ENCODE measurements at regions not wholly inside any gene's neighbourhood (a gene's known extent, or its start where the extent isn't known, plus 50 kb on each side); places are given as distances from the start of the nearest gene placed in this dataset.

- Mint-ChIP-seq H3K27ac (no peak overlapping the region), H3K36me3 (ENCODE audit: low read depth) (no peaks in the 10 kb centered on the region), H3K4me3 (no peak overlapping the region), H3K9me3 (no peaks in the 10 kb centered on the region), H3K4me1 (no peaks in the 10 kb centered on the region), H3K27me3 (ENCODE audit: low read depth) (no peaks in the 10 kb centered on the region)
- TF ChIP-seq CTCF (IDR thresholded peaks at IDR 0.05; ENCODE audit: unreplicated experiment in 3 of 3): no peak
Observed at GRCh38 chr2:34827398-34827797, 1228.3 kb upstream of the FAM98A start.

GRCh38 chr2:34825686-34826085 is 1226.6 kb upstream of the FAM98A start:
- H3K27ac Mint-ChIP-seq: no peak overlapping the region
- peaks cover under 1% of the 10 kb centered on the region for H3K9me3 Mint-ChIP-seq
- H3K36me3 Mint-ChIP-seq (ENCODE audit: low read depth): no peaks in the 10 kb centered on the region
- TF ChIP-seq CTCF (IDR thresholded peaks at IDR 0.05; ENCODE audit: unreplicated experiment in 3 of 3): no peak
- no peaks in the 10 kb centered on the region for H3K4me1 Mint-ChIP-seq
- no peak overlapping the region for H3K4me3 Mint-ChIP-seq
- no peaks in the 10 kb centered on the region for H3K27me3 Mint-ChIP-seq (ENCODE audit: low read depth)

GRCh38 chr2:34822616-34823015 is 1223.5 kb upstream of the FAM98A start:
- Mint-ChIP-seq H3K9me3 (peaks cover 3% of the 10 kb centered on the region), H3K27ac (no peak overlapping the region), H3K4me1 (no peaks in the 10 kb centered on the region), H3K27me3 (ENCODE audit: low read depth) (no peaks in the 10 kb centered on the region), H3K36me3 (ENCODE audit: low read depth) (no peaks in the 10 kb centered on the region), H3K4me3 (no peak overlapping the region)
- TF ChIP-seq CTCF (IDR thresholded peaks at IDR 0.05; ENCODE audit: unreplicated experiment in 3 of 3): no peak

GRCh38 chr2:34815052-34815741 is 1216.1 kb upstream of the FAM98A start:
- Mint-ChIP-seq H3K4me1 (no peaks in the 10 kb centered on the region), H3K4me3 (no peak overlapping the region), H3K27ac (no peak overlapping the region), H3K36me3 (ENCODE audit: low read depth) (no peaks in the 10 kb centered on the region), H3K27me3 (ENCODE audit: low read depth) (no peaks in the 10 kb centered on the region), H3K9me3 (no peaks in the 10 kb centered on the region)
- TF ChIP-seq CTCF (IDR thresholded peaks at IDR 0.05; ENCODE audit: unreplicated experiment in 3 of 3): no peak

- Mint-ChIP-seq H3K4me3 (no peak overlapping the region), H3K27ac (no peak overlapping the region), H3K9me3 (no peaks in the 10 kb centered on the region), H3K4me1 (no peaks in the 10 kb centered on the region), H3K36me3 (ENCODE audit: low read depth) (no peaks in the 10 kb centered on the region), H3K27me3 (ENCODE audit: low read depth) (no peaks in the 10 kb centered on the region)
- no peak for TF ChIP-seq CTCF (IDR thresholded peaks at IDR 0.05; ENCODE audit: unreplicated experiment in 3 of 3)
Observed at GRCh38 chr2:34810456-34810855, 1211.4 kb upstream of the FAM98A start.

- Mint-ChIP-seq H3K9me3 (no peaks in the 10 kb centered on the region), H3K4me1 (no peaks in the 10 kb centered on the region), H3K4me3 (no peak overlapping the region), H3K36me3 (ENCODE audit: low read depth) (no peaks in the 10 kb centered on the region), H3K27ac (no peak overlapping the region), H3K27me3 (ENCODE audit: low read depth) (no peaks in the 10 kb centered on the region)
- TF ChIP-seq CTCF (IDR thresholded peaks at IDR 0.05; ENCODE audit: unreplicated experiment in 3 of 3): no peak
Observed at GRCh38 chr2:34808426-34808825, 1209.3 kb upstream of the FAM98A start.

Measured in nephron (organoid).